ENCODE measurements at regions not wholly inside any gene's neighbourhood (a gene's known extent, or its start where the extent isn't known, plus 50 kb on each side); places are given as distances from the start of the nearest gene placed in this dataset.
A peak's percentile ranks its signal among the peaks of the same experiment; 100 is the strongest.

- no peak for DNase-seq
These were observed 79.0 kb upstream of the NKD1 start for GRCh38 chr16:50469121-50469743.

GRCh38 chr16:50468749-50469078, 79.5 kb upstream of the NKD1 start:
- no peak for DNase-seq

- DNase-seq: peak; percentile 89
These were observed 80.0 kb upstream of the NKD1 start for GRCh38 chr16:50467943-50468748.

DNA sequence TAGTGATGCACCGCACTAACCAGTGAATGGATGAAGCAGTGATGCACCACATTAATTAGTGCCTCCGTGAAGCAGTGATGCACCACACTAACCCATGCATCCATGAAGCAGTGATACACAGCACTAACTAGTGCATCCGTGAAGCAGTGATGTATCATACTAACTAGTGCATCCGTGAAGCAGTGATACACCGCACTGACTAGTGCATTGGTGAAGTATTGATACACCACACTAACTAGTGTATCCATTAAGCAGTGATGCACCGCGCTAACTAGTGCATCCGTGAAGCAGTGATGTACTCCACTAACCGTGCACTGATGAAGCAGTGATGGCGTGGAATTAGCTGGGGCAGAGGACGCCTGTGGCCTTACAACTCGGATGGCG, 80.6 kb upstream of the NKD1 start:
- DNase-seq: no peak

DNA sequence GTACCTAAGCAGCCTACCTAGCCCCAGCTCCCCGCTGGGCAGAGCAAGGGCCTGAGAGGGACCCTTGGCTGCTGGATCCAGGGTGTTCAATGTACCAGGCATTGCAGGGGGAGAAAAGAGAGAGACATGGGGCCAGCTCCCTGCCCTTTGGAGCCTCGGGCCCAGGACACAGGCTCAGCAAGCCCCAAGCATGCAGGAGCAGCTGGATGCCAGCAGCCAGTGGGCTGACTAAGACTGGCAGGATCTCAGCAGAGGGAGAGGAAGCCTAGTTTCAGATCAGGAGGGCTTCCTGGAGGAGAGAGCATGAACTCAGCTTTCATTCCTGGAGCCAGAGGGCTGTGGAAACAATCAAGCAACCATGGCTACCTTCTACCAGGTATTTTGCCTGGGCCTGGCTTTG, 82.0 kb upstream of the NKD1 start:
- DNase-seq: no peak

- DNase-seq: no peak
These were observed 83.6 kb upstream of the NKD1 start for GRCh38 chr16:50464325-50465290.

GRCh38 chr16:50463581-50464324, 84.4 kb upstream of the NKD1 start:
- DNase-seq: no peak

DNA sequence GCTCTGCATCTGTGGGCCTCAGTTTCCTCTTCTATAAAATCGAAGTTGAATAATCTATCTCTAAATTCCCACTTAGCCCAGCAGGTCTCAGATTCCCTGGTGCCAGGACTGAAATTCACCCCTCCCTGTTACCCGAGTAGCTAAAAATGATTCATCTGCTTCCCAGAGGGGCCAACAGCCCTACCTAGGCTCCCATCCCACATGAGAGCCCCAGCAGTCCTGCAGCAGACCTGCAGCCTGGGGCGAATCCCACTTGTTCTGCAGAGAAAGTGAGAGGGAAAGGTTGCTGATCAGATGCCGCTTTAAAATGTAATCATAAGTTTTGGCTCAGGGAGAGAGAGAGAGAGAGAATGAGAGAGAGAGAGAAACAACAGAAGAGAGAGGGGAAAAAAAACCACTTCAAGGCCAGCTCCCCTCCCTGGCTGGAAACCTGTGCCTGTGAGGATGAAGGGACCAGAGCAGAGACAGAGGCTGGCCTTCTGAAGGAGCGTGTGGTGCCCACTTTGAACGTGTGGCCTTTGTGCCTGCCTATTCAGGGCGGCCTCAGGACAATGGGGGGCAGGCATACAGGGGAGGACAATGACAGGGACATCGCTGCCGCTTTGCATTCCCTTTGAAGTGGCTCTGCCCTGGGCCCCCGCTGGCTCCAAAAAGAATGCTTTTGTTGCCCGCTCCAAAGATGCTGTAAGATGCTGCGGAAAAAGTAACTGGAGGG, 85.2 kb upstream of the NKD1 start:
- DNase-seq: no peak

GRCh38 chr16:50461400-50461760, 86.8 kb upstream of the NKD1 start:
- DNase-seq: no peak

- no peak for DNase-seq
These were observed 87.4 kb upstream of the NKD1 start for GRCh38 chr16:50460538-50461399.

DNA sequence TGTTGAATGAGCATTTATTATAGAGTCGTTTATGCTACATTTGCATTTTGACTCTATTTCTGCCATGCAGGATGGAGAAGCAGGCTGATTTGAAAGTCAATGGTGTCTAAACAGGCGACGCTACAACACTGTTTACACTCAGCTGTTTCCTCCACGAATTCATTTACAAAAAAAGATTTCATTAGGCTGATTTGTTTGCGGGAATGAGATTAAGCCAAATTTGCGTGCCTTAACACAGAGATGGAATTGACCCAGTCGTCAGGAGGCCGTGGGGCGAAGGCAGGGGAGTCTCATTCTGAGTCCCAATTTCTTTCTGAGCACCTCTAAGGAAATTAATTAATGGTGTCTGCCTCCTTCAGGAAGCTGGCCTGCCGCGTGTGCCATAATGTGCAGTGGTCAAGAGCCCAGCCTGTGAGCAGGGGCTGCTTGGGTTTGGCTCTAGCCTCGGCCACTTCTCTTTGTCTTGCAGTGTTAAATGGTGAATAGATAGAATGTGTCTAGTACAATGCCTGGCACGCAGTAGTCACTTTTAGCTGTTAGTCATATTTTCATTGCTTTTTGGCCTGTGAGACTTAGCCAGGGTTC, 88.6 kb upstream of the NKD1 start:
- no peak for DNase-seq

DNA sequence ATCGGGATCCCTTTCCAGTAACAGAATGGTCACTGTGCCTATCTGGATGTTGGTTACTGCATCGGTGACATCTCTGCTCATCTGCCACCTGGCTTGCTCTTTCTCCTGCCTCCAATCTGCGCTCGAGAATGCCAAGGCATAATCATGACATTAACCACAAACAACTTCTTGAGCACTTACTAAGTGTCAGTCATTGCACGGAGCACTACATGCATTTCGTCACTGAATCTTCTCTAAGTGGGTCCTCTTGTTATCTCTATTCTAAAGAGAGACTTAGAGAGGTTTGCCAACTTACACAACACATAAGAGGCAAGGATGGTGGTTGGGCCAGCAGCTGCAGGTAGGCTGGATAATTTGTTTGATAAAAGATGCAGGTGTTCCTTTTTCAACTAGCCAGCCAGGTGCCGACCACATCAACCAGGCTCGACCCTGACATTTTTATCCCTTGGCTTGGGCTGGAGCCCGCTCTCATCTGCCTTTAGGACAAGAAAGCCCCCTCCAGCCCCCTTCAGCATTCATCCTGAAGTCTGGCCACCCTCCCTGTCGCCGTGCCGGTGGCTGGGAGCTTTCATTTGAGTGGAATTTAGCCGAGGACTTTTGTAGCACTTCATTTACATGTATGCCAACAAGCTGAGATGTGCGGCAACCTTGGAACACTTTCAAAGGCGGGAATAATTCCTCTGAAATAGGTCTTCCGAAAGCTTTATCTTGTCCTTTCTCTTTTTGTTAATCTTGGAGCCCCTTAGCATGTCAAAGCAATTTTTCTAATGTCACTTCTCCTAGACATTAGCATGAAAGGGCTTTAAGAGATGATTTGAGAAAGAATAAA, 89.3 kb upstream of the NKD1 start:
- no peak for DNase-seq

DNA sequence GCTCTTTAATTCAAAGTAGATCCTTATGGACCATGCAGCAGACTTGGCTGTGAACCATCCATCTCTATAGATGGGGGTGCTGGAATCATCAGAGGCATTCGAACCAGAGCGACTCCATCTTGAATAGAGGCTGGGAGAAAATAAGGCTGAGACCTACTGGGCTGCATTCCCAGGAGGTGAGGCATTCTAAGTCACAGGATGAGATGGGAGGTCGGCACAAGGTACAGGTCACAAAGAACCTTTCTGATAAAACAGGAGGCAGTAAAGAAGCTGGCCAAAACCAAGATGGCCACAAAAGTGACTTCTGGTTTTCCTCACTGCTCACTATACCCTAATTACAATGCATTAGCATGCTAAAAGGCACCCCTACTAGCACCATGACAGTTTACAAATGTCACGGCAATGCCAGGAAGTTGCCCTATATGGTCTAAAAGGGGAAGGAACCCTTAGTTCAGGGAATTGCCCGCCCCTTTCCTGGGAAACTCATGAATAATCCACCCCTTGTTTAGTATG, 89.2 kb upstream of the BRD7 start:
- DNase-seq: peak; percentile 4

- no peak for DNase-seq
These were observed 88.6 kb upstream of the BRD7 start for GRCh38 chr16:50457423-50457822.

GRCh38 chr16:50455288-50455845, 86.6 kb upstream of the BRD7 start:
- DNase-seq: peak; percentile 28

GRCh38 chr16:50453446-50453845, 84.7 kb upstream of the BRD7 start:
- DNase-seq: no peak

- DNase-seq: no peak
These were observed 83.2 kb upstream of the BRD7 start for GRCh38 chr16:50451951-50452508.

DNA sequence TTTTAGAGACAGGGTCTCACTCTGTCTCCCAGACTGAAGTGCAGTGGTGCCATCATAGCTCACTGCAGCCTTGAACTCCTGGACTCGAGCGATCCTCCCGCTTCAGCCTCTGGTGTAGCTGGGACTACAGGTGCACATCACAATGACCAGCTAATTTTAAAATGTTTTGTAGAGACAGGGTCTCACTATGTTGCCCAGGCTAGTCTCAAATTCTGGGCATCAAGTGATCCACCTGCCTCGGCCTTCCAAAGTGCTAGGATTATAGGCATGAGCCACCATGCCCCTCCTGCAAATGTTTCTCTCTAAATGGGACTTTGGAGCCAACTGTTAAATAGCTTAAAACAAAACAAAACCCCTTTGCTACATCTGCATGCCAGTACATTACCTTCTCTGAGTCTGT, 82.2 kb upstream of the BRD7 start:
- no peak for DNase-seq

DNA sequence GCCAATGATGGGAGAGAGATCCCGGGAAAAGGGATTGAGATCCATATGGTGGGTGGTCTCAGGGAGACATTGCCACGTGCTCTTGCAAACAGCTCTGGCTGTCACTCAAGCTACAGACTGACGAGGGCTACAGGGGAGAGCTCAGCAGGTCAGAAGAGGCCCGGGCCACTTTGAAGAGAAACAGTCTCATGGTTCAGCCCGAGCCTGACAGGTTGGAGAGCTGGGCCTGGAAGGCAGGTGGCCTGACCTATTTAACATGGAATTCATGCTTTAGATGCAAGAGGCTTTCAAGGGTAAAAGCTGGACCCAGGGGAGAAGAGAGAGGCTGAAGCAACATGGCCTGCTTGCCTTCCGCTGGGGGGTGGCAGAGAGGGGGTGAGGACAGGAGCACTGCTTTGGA, 81.0 kb upstream of the BRD7 start:
- no peak for DNase-seq
